GM18873 (cell line): ENCODE measurements at regions not wholly inside any gene's neighbourhood (a gene's known extent, or its start where the extent isn't known, plus 50 kb on each side); places are given as distances from the start of the nearest gene placed in this dataset.

Experiments
- ATAC-seq: cut with Tn5 transposase; IDR thresholded peaks from one replicate; pipeline ENCODE4 v1.9.1; 2021; ENCODE audit warnings: mild to moderate bottlenecking, moderate library complexity, moderate number of reproducible peaks; ENCODE audit not compliant: unreplicated experiment, low FRiP score

- no peak for ATAC-seq
These were observed 358.1 kb downstream of the CDK5RAP2 start for GRCh38 chr9:120221844-120222243.

- ATAC-seq = no peak
These were observed 365.6 kb downstream of the CDK5RAP2 start for GRCh38 chr9:120214332-120214731.

GRCh38 chr9:120212853-120213200 is 367.1 kb downstream of the CDK5RAP2 start:
- ATAC-seq = no peak

GRCh38 chr9:120212153-120212852 is 367.7 kb downstream of the CDK5RAP2 start:
- ATAC-seq = no peak

GRCh38 chr9:120210274-120210673 is 369.7 kb downstream of the CDK5RAP2 start:
- ATAC-seq = no peak

- no peak for ATAC-seq
These were observed 376.9 kb downstream of the CDK5RAP2 start for GRCh38 chr9:120202856-120203654.

- no peak for ATAC-seq
These were observed 381.9 kb downstream of the CDK5RAP2 start for GRCh38 chr9:120198027-120198426.

- ATAC-seq = no peak
These were observed 382.4 kb downstream of the CDK5RAP2 start for GRCh38 chr9:120197605-120198004.

GRCh38 chr9:120191141-120191540 is 388.8 kb downstream of the CDK5RAP2 start:
- no peak for ATAC-seq

GRCh38 chr9:120187758-120188157 is 392.2 kb downstream of the CDK5RAP2 start:
- no peak for ATAC-seq

- no peak for ATAC-seq
These were observed 393.7 kb downstream of the CDK5RAP2 start for GRCh38 chr9:120186276-120186675.

- no peak for ATAC-seq
These were observed 395.7 kb downstream of the CDK5RAP2 start for GRCh38 chr9:120184266-120184665.

- ATAC-seq = no peak
These were observed 396.4 kb downstream of the CDK5RAP2 start for GRCh38 chr9:120183615-120184014.

- no peak for ATAC-seq
These were observed 398.0 kb downstream of the CDK5RAP2 start for GRCh38 chr9:120182011-120182410.

- ATAC-seq = no peak
These were observed 402.8 kb downstream of the CDK5RAP2 start for GRCh38 chr9:120177121-120177520.

GRCh38 chr9:120175031-120175430 is 404.9 kb downstream of the CDK5RAP2 start:
- ATAC-seq = no peak

GRCh38 chr9:120161776-120162175 is 418.2 kb downstream of the CDK5RAP2 start:
- ATAC-seq = no peak

GRCh38 chr9:120158221-120158620 is 421.7 kb downstream of the CDK5RAP2 start:
- ATAC-seq = no peak

- no peak for ATAC-seq
These were observed 423.6 kb downstream of the CDK5RAP2 start for GRCh38 chr9:120156376-120156775.

GRCh38 chr9:120153258-120153657 is 426.7 kb downstream of the CDK5RAP2 start:
- no peak for ATAC-seq

GRCh38 chr9:120152295-120152694 is 427.7 kb downstream of the CDK5RAP2 start:
- no peak for ATAC-seq

GRCh38 chr9:120151806-120152205 is 428.2 kb downstream of the CDK5RAP2 start:
- no peak for ATAC-seq
